Sigmoid colon (tissue), 6 donors: ENCODE measurements at regions not wholly inside any gene's neighbourhood (a gene's known extent, or its start where the extent isn't known, plus 50 kb on each side); places are given as distances from the start of the nearest gene placed in this dataset.

Experiments
- DNase-seq: peaks from one replicate; pipeline ENCODE4 v3.0.0-alpha.2; 2019
- H3K27ac ChIP-seq, 4 donors: fragments of 200-600 bp; sonication (generic); one replicate each; pipeline ENCODE4 v1.5.1; 2016 to 2019; ENCODE audit warnings: mild to moderate bottlenecking in 1 of 4
- H3K27me3 ChIP-seq, 3 donors: fragments of 200-600 bp; sonication (generic); one replicate each; pipeline ENCODE4 v1.5.1; 2019; ENCODE audit warnings: mild to moderate bottlenecking in 1 of 3
- H3K36me3 ChIP-seq, 4 donors: fragments of 200-600 bp; sonication (generic); one replicate each; pipeline ENCODE4 v1.5.1; 2016 to 2019
- H3K4me1 ChIP-seq, 4 donors: fragments of 200-600 bp; sonication (generic); one replicate each; pipeline ENCODE4 v1.5.1; 2017 to 2019
- H3K4me3 ChIP-seq, 4 donors: fragments of 200-600 bp; sonication (generic); one replicate each; pipeline ENCODE4 v1.5.1; 2017 to 2019; ENCODE audit warnings: mild to moderate bottlenecking in 2 of 4, moderate library complexity in 1 of 4
- H3K9me3 ChIP-seq, 4 donors: fragments of 200-600 bp in 3 of 4; sonication (generic) in 3 of 4; one replicate each; pipeline versions ENCODE4 v1.5.1 to v1.6.1; 2013 to 2019
- CTCF ChIP-seq, 4 experiments: fragments of 450-650 bp in 3 of 4; fragments of 200-600 bp in 1 of 4; IDR thresholded peaks; one replicate each; pipeline ENCODE4 v1.5.1; 2016 to 2019; ENCODE audit warnings: antibody characterized with exemption in 4 of 4, mild to moderate bottlenecking in 3 of 4, moderate library complexity in 2 of 4
- EP300 ChIP-seq, 4 donors: sonication (generic); formaldehyde crosslinking; IDR thresholded peaks; one replicate each; pipeline ENCODE4 v1.6.1; 2017; ENCODE audit warnings: antibody characterized with exemption in 4 of 4
- POLR2A ChIP-seq, 2 donors: fragments of 450-650 bp; IDR thresholded peaks; one replicate each; pipeline ENCODE4 v1.6.1; 2016; ENCODE audit warnings: antibody characterized with exemption in 2 of 2, mild to moderate bottlenecking in 2 of 2, moderate library complexity in 2 of 2
- POLR2AphosphoS5 ChIP-seq, 4 donors: sonication (generic); formaldehyde crosslinking; IDR thresholded peaks; one replicate each; pipeline ENCODE4 v1.6.1; 2017; ENCODE audit warnings: antibody characterized with exemption in 4 of 4
- WGBS, 2 donors: extraction: QIAGEN DNeasy Blood & Tissue Kit; methylation state at CpG; one replicate each; pipeline ENCODE4 v1.1.7; 2013; 5-methylcytosine and 5-hydroxymethylcytosine counted together
- intact Hi-C: fragments of 100-400 bp; cut with DNase I; formaldehyde crosslinking; loops from one replicate; pipeline ENCODE4 v1.15.1; 2023
- donor health status: healthy with polysubstance abuse.
- donor health status: healthy.

- 17 to 55% methylated on average over 2 of the region's 2 CpGs for WGBS, 2 donors
- DNase-seq = no peak
- no peak for TF ChIP-seq EP300 (IDR thresholded peaks at IDR 0.05)
- TF ChIP-seq CTCF (IDR thresholded peaks at IDR 0.05) = no peak
- TF ChIP-seq POLR2AphosphoS5 (IDR thresholded peaks at IDR 0.05) = no peak
- no peak for TF ChIP-seq POLR2A (IDR thresholded peaks at IDR 0.05)
- H3K9me3 ChIP-seq = peaks cover 0 to 2% (median 0%) of the 10 kb centered on the region in 4 donors
- H3K36me3 ChIP-seq = no peaks in the 10 kb centered on the region
- H3K27me3 ChIP-seq = no peaks in the 10 kb centered on the region
- H3K4me1 ChIP-seq = peaks cover 0 to 8% (median 0%) of the 10 kb centered on the region in 4 donors
- intact Hi-C loops = no loop called here
- H3K27ac ChIP-seq = no peak overlapping the region
- no peak overlapping the region for H3K4me3 ChIP-seq
Observed at GRCh38 chr10:121240556-121240955, 357.7 kb downstream of the FGFR2 start.

- Histone ChIP-seq H3K9me3 (peaks cover 0 to 2% (median 0%) of the 10 kb centered on the region in 4 donors), H3K4me1 (peaks cover 0 to 8% (median 0%) of the 10 kb centered on the region in 4 donors), H3K4me3 (no peak overlapping the region), H3K27me3 (no peaks in the 10 kb centered on the region), H3K36me3 (no peaks in the 10 kb centered on the region), H3K27ac (no peak overlapping the region)
- intact Hi-C loops = no loop called here
- 92 to 93% methylated on average over 7 of the region's 7 CpGs for WGBS, 2 donors
- DNase-seq = no peak
- TF ChIP-seq EP300 (IDR thresholded peaks at IDR 0.05) = no peak
- TF ChIP-seq CTCF (IDR thresholded peaks at IDR 0.05) = no peak
- TF ChIP-seq POLR2A (IDR thresholded peaks at IDR 0.05) = no peak
- no peak for TF ChIP-seq POLR2AphosphoS5 (IDR thresholded peaks at IDR 0.05)
Observed at GRCh38 chr10:121241337-121241736, 356.9 kb downstream of the FGFR2 start.

GRCh38 chr10:121242741-121243608 is 355.3 kb downstream of the FGFR2 start:
- TF ChIP-seq POLR2AphosphoS5 (IDR thresholded peaks at IDR 0.05) (no peak), CTCF (IDR thresholded peaks at IDR 0.05) (no peak), EP300 (IDR thresholded peaks at IDR 0.05) (no peak), POLR2A (IDR thresholded peaks at IDR 0.05) (no peak)
- no peaks in the 10 kb centered on the region for H3K36me3 ChIP-seq
- H3K4me1 ChIP-seq = peaks cover 0 to 8% (median 0%) of the 10 kb centered on the region in 4 donors
- H3K9me3 ChIP-seq = no peaks in the 10 kb centered on the region
- no peak overlapping the region for H3K4me3 ChIP-seq
- H3K27me3 ChIP-seq = no peaks in the 10 kb centered on the region
- intact Hi-C loops = no loop called here
- DNase-seq = no peak
- WGBS, 2 donors = 82 to 83% methylated on average over 12 of the region's 12 CpGs
- no peak overlapping the region for H3K27ac ChIP-seq

- Histone ChIP-seq H3K27ac (no peak overlapping the region), H3K36me3 (no peaks in the 10 kb centered on the region), H3K4me3 (no peak overlapping the region), H3K9me3 (no peaks in the 10 kb centered on the region), H3K4me1 (peaks cover 0 to 8% (median 0%) of the 10 kb centered on the region in 4 donors), H3K27me3 (no peaks in the 10 kb centered on the region)
- 74 to 76% methylated on average over 2 of the region's 2 CpGs for WGBS, 2 donors
- intact Hi-C loops = no loop called here
- TF ChIP-seq POLR2A (IDR thresholded peaks at IDR 0.05) (no peak), POLR2AphosphoS5 (IDR thresholded peaks at IDR 0.05) (no peak)
- no peak for DNase-seq
Observed at GRCh38 chr10:121243609-121244241, 354.5 kb downstream of the FGFR2 start.

- intact Hi-C loops = no loop called here
- Histone ChIP-seq H3K27me3 (no peaks in the 10 kb centered on the region), H3K27ac (no peak overlapping the region), H3K9me3 (no peaks in the 10 kb centered on the region), H3K4me1 (no peaks in the 10 kb centered on the region), H3K36me3 (no peaks in the 10 kb centered on the region), H3K4me3 (no peak overlapping the region)
- DNase-seq = no peak
- WGBS, 2 donors = 41 to 84% methylated on average over 8 of the region's 8 CpGs
- no peak for TF ChIP-seq EP300 (IDR thresholded peaks at IDR 0.05)
- TF ChIP-seq CTCF (IDR thresholded peaks at IDR 0.05) = no peak
- no peak for TF ChIP-seq POLR2AphosphoS5 (IDR thresholded peaks at IDR 0.05)
- no peak for TF ChIP-seq POLR2A (IDR thresholded peaks at IDR 0.05)
Observed at GRCh38 chr10:121244818-121245217, 353.4 kb downstream of the FGFR2 start.
